ENCODE measurements at regions not wholly inside any gene's neighbourhood (a gene's known extent, or its start where the extent isn't known, plus 50 kb on each side); places are given as distances from the start of the nearest gene placed in this dataset.
"Not testable (repeated sequence)": the region's sequence is repeated elsewhere in the genome, so short reads cannot be mapped to it uniquely, and the experiment has no call there.

- intact Hi-C loops (cut with DNase I): no loop called here
- TF ChIP-seq POLR2A (IDR thresholded peaks at IDR 0.05; ENCODE audit: low read depth): no peak
- no peak for DNase-seq (ENCODE audit: extremely low spot score)
- H3K27me3 ChIP-seq: no peaks in the 10 kb centered on the region
- H3K36me3 ChIP-seq: no peaks in the 10 kb centered on the region
- no peak overlapping the region for H3K27ac ChIP-seq (replicated peaks in 1 of 4)
- H3K4me1 ChIP-seq: no peaks in the 10 kb centered on the region
- H3K9me3 ChIP-seq: no peaks in the 10 kb centered on the region
- H3K4me3 ChIP-seq: no peak overlapping the region
- 79% methylated on average over 7 of the region's 7 CpGs for WGBS
These were observed 1548.3 kb upstream of the SLC10A2 start for GRCh38 chr13:104614361-104615145.

DNA sequence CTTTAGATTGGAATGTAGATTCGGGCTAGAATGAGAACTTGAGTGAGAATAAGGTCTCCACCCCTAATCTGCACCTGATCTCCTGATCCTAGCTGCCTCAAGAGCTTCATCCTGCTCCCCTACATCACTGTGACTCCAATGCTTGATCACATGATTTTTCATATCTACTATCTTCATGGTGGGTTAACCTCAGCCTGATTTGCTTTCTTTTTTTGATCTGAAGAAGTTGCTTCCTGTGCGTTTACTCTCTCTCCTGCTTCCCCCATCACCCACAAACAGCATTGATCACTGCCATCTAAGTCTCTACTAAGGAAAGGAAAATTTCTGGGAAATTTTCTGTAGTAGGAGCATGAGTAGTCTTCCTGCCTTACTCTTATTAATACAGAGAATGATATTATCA lies 1542.1 kb upstream of the SLC10A2 start:
- peaks cover 0 to 6% (median 0%) of the 10 kb centered on the region in 4 donors for H3K27me3 ChIP-seq
- intact Hi-C loops (cut with DNase I): no loop called here
- no peaks in the 10 kb centered on the region for H3K36me3 ChIP-seq
- H3K9me3 ChIP-seq: no peaks in the 10 kb centered on the region
- no peak overlapping the region for H3K27ac ChIP-seq (replicated peaks in 1 of 4)
- WGBS: 87% methylated on average over 2 of the region's 2 CpGs
- TF ChIP-seq POLR2AphosphoS5 (IDR thresholded peaks at IDR 0.05): no peak
- TF ChIP-seq POLR2A (IDR thresholded peaks at IDR 0.05; ENCODE audit: low read depth): no peak
- TF ChIP-seq, protein P1, sequence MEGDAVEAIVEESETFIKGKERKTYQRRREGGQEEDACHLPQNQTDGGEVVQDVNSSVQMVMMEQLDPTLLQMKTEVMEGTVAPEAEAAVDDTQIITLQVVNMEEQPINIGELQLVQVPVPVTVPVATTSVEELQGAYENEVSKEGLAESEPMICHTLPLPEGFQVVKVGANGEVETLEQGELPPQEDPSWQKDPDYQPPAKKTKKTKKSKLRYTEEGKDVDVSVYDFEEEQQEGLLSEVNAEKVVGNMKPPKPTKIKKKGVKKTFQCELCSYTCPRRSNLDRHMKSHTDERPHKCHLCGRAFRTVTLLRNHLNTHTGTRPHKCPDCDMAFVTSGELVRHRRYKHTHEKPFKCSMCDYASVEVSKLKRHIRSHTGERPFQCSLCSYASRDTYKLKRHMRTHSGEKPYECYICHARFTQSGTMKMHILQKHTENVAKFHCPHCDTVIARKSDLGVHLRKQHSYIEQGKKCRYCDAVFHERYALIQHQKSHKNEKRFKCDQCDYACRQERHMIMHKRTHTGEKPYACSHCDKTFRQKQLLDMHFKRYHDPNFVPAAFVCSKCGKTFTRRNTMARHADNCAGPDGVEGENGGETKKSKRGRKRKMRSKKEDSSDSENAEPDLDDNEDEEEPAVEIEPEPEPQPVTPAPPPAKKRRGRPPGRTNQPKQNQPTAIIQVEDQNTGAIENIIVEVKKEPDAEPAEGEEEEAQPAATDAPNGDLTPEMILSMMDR (IDR thresholded peaks at IDR 0.05): no peak
- no peak for TF ChIP-seq EP300 (IDR thresholded peaks at IDR 0.05)
- DNase-seq (ENCODE audit: extremely low spot score): no peak
- no peaks in the 10 kb centered on the region for H3K4me1 ChIP-seq
- H3K4me3 ChIP-seq: no peak overlapping the region

DNA sequence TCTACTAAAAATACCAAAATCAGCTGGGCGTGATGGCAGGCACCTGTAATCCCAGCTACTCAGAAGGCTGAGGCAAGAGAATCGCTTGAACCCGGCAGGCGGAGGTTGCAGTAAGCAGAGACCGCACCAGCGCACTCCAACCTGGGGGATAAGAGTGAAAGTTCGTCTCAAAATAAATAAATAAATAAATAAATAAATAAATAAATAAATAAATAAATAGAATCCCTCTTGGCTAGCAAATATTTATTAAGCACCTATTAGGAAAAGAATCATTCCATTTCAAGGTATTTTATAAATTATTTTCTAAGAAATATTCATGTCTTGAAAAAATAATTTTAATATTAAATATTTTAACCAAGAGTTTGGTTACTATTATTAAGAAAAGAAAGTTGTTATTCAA lies 1539.2 kb upstream of the SLC10A2 start:
- H3K27me3 ChIP-seq; H3K27ac ChIP-seq (replicated peaks in 1 of 4); H3K36me3 ChIP-seq; DNase-seq (ENCODE audit: extremely low spot score); H3K4me1 ChIP-seq; H3K4me3 ChIP-seq; H3K9me3 ChIP-seq; intact Hi-C loops (cut with DNase I): not testable (repeated sequence)
- WGBS: 97% methylated on average over 7 of the region's 7 CpGs

DNA sequence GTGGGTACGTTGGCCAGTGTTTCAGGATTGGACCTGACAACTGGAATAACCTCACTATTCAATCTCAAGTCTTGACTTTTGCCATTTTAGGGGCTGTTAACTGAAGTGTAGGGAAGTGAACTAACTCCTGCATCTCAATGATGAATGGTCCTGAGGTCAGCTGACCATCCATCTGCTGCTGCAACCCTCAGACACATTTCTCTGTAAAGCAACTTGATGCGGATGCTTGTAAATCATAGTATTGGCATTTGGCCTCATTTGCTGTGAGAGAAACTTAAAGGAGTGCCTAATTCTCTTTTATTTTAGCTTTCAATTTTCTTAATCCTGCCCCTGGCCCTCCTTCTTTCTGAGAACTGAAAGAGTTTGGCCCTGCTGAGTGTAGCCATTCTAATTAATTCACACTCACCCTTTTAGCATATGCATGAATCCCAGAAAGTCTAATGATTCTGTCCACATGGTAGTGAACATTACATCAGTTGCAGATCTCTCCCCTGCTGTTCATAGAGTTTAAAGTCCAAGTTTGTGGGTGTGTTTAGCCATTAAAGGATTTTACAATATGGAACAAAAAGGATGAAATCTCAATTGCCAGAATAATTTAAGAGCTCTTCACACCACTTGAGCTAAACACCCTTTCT lies 1531.4 kb upstream of the SLC10A2 start:
- Histone ChIP-seq H3K27me3 (no peaks in the 10 kb centered on the region), H3K4me1 (no peaks in the 10 kb centered on the region), H3K36me3 (no peaks in the 10 kb centered on the region), H3K27ac (replicated peaks in 1 of 4) (no peak overlapping the region), H3K4me3 (no peak overlapping the region), H3K9me3 (no peaks in the 10 kb centered on the region)
- intact Hi-C loops (cut with DNase I): no loop called here
- no peak for TF ChIP-seq EP300 (IDR thresholded peaks at IDR 0.05)
- no peak for TF ChIP-seq POLR2A (IDR thresholded peaks at IDR 0.05; ENCODE audit: low read depth)
- no peak for TF ChIP-seq POLR2AphosphoS5 (IDR thresholded peaks at IDR 0.05)
- TF ChIP-seq, protein P1 (IDR thresholded peaks at IDR 0.05): no peak
- DNase-seq (ENCODE audit: extremely low spot score): no peak
- WGBS: 82% methylated on average over 2 of the region's 2 CpGs

GRCh38 chr13:104595511-104595910 lies 1529.3 kb upstream of the SLC10A2 start:
- 43% methylated on average over 3 of the region's 3 CpGs for WGBS
- H3K4me3 ChIP-seq: no peak overlapping the region

More at GRCh38 chr13:104595511-104595910, 1529.3 kb upstream of the SLC10A2 start:
- intact Hi-C loops (cut with DNase I): no loop called here
- Histone ChIP-seq H3K27ac (replicated peaks in 1 of 4) (no peak overlapping the region), H3K27me3 (no peaks in the 10 kb centered on the region), H3K9me3 (no peaks in the 10 kb centered on the region), H3K4me1 (no peaks in the 10 kb centered on the region), H3K36me3 (no peaks in the 10 kb centered on the region)
- no peak for DNase-seq (ENCODE audit: extremely low spot score)
- no peak for TF ChIP-seq POLR2AphosphoS5 (IDR thresholded peaks at IDR 0.05)
- TF ChIP-seq, protein P1 (IDR thresholded peaks at IDR 0.05): no peak
- no peak for TF ChIP-seq POLR2A (IDR thresholded peaks at IDR 0.05; ENCODE audit: low read depth)
- no peak for TF ChIP-seq EP300 (IDR thresholded peaks at IDR 0.05)

All from esophagus muscularis mucosa (tissue), 4 donors.